GM18499 (cell line): ENCODE measurements at regions not wholly inside any gene's neighbourhood (a gene's known extent, or its start where the extent isn't known, plus 50 kb on each side); places are given as distances from the start of the nearest gene placed in this dataset.
"Not testable (repeated sequence)": the region's sequence is repeated elsewhere in the genome, so short reads cannot be mapped to it uniquely, and the experiment has no call there.

Source experiments
- ATAC-seq: cut with Tn5 transposase; IDR thresholded peaks from one replicate; pipeline ENCODE4 v1.9.1; 2021; ENCODE audit warnings: moderate number of reproducible peaks; ENCODE audit not compliant: insufficient read depth, unreplicated experiment

- no peak for ATAC-seq
Observed at GRCh38 chr10:64358907-64359306, 837.7 kb downstream of the REEP3 start.

- ATAC-seq, result not testable (repeated sequence)
Observed at GRCh38 chr10:64360240-64360639, 839.0 kb downstream of the REEP3 start.

- no peak for ATAC-seq
Observed at GRCh38 chr10:64363687-64364086, 842.5 kb downstream of the REEP3 start.

- ATAC-seq, result no peak
Observed at GRCh38 chr10:64365663-64366062, 844.5 kb downstream of the REEP3 start.

GRCh38 chr10:64368298-64368697, 847.1 kb downstream of the REEP3 start:
- ATAC-seq, result no peak

- no peak for ATAC-seq
Observed at GRCh38 chr10:64369885-64370773, 848.9 kb downstream of the REEP3 start.

GRCh38 chr10:64374346-64374745, 853.1 kb downstream of the REEP3 start:
- ATAC-seq, result no peak

- no peak for ATAC-seq
Observed at GRCh38 chr10:64376167-64376566, 855.0 kb downstream of the REEP3 start.

- no peak for ATAC-seq
Observed at GRCh38 chr10:64379898-64380297, 858.7 kb downstream of the REEP3 start.

- ATAC-seq, result no peak
Observed at GRCh38 chr10:64385355-64385754, 864.2 kb downstream of the REEP3 start.

- no peak for ATAC-seq
Observed at GRCh38 chr10:64394744-64395143, 873.5 kb downstream of the REEP3 start.

GRCh38 chr10:64396105-64396708, 875.0 kb downstream of the REEP3 start:
- no peak for ATAC-seq

- no peak for ATAC-seq
Observed at GRCh38 chr10:64397125-64397524, 875.9 kb downstream of the REEP3 start.

- no peak for ATAC-seq
Observed at GRCh38 chr10:64408391-64409183, 887.4 kb downstream of the REEP3 start.

GRCh38 chr10:64409349-64409748, 888.1 kb downstream of the REEP3 start:
- ATAC-seq, result no peak

GRCh38 chr10:64416011-64416410, 894.8 kb downstream of the REEP3 start:
- no peak for ATAC-seq

- ATAC-seq, result no peak
Observed at GRCh38 chr10:64419461-64419860, 898.3 kb downstream of the REEP3 start.

GRCh38 chr10:64426745-64427144, 905.5 kb downstream of the REEP3 start:
- no peak for ATAC-seq

- no peak for ATAC-seq
Observed at GRCh38 chr10:64430690-64431323, 909.6 kb downstream of the REEP3 start.

GRCh38 chr10:64441872-64442271, 920.7 kb downstream of the REEP3 start:
- not testable (repeated sequence) for ATAC-seq
